Fibroblast of villous mesenchyme (primary cell): ENCODE measurements at regions not wholly inside any gene's neighbourhood (a gene's known extent, or its start where the extent isn't known, plus 50 kb on each side); places are given as distances from the start of the nearest gene placed in this dataset.
"Not testable (repeated sequence)": the region's sequence is repeated elsewhere in the genome, so short reads cannot be mapped to it uniquely, and the experiment has no call there.

Experiments
- DNase-seq: peaks from one replicate; pipeline ENCODE4 v3.0.0-alpha.2; 2010; ENCODE audit warnings: low read depth
- H3K4me3 ChIP-seq: 2 replicates; pipeline ENCODE4 v1.5.1; 2011; ENCODE audit warnings: low read depth, mild to moderate bottlenecking, low read length
- CTCF ChIP-seq: IDR thresholded peaks from 2 replicates; pipeline ENCODE4 v1.5.1; 2012; ENCODE audit warnings: low read depth, mild to moderate bottlenecking, low read length; ENCODE audit not compliant: insufficient read depth

GRCh38 chr10:43923328-43923727 is 274.6 kb upstream of the ZNF32 start:
- DNase-seq = no peak
- no peak for TF ChIP-seq CTCF
- H3K4me3 ChIP-seq = no peak overlapping the region

GRCh38 chr10:43922335-43923280 is 273.9 kb upstream of the ZNF32 start:
- no peak for DNase-seq

GRCh38 chr10:43921881-43922280 is 273.2 kb upstream of the ZNF32 start:
- H3K4me3 ChIP-seq = no peak overlapping the region
- TF ChIP-seq CTCF = no peak
- DNase-seq = no peak

More at GRCh38 chr10:43922335-43923280, 273.9 kb upstream of the ZNF32 start:
- no peak for TF ChIP-seq CTCF
- H3K4me3 ChIP-seq = no peak overlapping the region

- no peak for DNase-seq
- TF ChIP-seq CTCF = no peak
- H3K4me3 ChIP-seq = no peak overlapping the region
These were observed 272.8 kb upstream of the ZNF32 start for GRCh38 chr10:43921478-43921877.

- not testable (repeated sequence) for DNase-seq, H3K4me3 ChIP-seq
These were observed 271.6 kb upstream of the ZNF32 start for GRCh38 chr10:43920236-43920758.

GRCh38 chr10:43913676-43914235 is 265.1 kb upstream of the ZNF32 start:
- DNase-seq = no peak

More at GRCh38 chr10:43913676-43914235, 265.1 kb upstream of the ZNF32 start:
- TF ChIP-seq CTCF = no peak
- no peak overlapping the region for H3K4me3 ChIP-seq
